ENCODE measurements at regions not wholly inside any gene's neighbourhood (a gene's known extent, or its start where the extent isn't known, plus 50 kb on each side); places are given as distances from the start of the nearest gene placed in this dataset.

GRCh38 chr2:128710242-128710641, 391.6 kb upstream of the HS6ST1 start:
- TF ChIP-seq, protein P1, sequence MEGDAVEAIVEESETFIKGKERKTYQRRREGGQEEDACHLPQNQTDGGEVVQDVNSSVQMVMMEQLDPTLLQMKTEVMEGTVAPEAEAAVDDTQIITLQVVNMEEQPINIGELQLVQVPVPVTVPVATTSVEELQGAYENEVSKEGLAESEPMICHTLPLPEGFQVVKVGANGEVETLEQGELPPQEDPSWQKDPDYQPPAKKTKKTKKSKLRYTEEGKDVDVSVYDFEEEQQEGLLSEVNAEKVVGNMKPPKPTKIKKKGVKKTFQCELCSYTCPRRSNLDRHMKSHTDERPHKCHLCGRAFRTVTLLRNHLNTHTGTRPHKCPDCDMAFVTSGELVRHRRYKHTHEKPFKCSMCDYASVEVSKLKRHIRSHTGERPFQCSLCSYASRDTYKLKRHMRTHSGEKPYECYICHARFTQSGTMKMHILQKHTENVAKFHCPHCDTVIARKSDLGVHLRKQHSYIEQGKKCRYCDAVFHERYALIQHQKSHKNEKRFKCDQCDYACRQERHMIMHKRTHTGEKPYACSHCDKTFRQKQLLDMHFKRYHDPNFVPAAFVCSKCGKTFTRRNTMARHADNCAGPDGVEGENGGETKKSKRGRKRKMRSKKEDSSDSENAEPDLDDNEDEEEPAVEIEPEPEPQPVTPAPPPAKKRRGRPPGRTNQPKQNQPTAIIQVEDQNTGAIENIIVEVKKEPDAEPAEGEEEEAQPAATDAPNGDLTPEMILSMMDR (IDR thresholded peaks at IDR 0.05), result no peak
- no peak for TF ChIP-seq POLR2A (IDR thresholded peaks at IDR 0.05)

All from testis (tissue), 2 donors.